ENCODE measurements at regions not wholly inside any gene's neighbourhood (a gene's known extent, or its start where the extent isn't known, plus 50 kb on each side); places are given as distances from the start of the nearest gene placed in this dataset.

DNA sequence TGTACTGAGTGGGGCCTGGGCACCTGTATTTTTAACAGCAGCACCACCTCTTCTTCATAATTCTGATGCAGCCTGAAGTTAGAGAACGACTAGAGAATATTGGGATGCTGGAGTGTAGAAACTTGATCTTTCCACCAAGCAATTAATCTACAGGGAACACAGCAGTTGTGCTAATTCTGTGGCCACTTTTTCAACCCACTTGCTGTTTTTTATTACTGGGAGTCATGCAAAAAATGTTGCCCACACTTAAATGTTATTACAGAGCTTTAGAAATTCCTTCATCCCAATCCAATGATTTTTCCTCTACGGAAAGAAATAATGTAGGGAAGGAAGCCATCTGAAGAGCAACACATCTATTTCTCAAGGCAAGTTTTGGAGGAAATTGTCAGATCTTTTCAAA lies 190.9 kb upstream of the TUT7 start:
- DNase-seq (ENCODE audit: low spot score in 2 of 2) = no peak
- no peak overlapping the region for H3K4me3 ChIP-seq (ENCODE audit: low read depth, poor library complexity, severe bottlenecking)
- intact Hi-C loops (cut with DNase I; ENCODE audit: low total_unique reads) = no loop called here
- 46 to 56% methylated on average over 2 of the region's 2 CpGs for WGBS, 2 donors
- TF ChIP-seq, protein P1, sequence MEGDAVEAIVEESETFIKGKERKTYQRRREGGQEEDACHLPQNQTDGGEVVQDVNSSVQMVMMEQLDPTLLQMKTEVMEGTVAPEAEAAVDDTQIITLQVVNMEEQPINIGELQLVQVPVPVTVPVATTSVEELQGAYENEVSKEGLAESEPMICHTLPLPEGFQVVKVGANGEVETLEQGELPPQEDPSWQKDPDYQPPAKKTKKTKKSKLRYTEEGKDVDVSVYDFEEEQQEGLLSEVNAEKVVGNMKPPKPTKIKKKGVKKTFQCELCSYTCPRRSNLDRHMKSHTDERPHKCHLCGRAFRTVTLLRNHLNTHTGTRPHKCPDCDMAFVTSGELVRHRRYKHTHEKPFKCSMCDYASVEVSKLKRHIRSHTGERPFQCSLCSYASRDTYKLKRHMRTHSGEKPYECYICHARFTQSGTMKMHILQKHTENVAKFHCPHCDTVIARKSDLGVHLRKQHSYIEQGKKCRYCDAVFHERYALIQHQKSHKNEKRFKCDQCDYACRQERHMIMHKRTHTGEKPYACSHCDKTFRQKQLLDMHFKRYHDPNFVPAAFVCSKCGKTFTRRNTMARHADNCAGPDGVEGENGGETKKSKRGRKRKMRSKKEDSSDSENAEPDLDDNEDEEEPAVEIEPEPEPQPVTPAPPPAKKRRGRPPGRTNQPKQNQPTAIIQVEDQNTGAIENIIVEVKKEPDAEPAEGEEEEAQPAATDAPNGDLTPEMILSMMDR (IDR thresholded peaks at IDR 0.05) = no peak
- no peak for TF ChIP-seq POLR2A (IDR thresholded peaks at IDR 0.05)

DNA sequence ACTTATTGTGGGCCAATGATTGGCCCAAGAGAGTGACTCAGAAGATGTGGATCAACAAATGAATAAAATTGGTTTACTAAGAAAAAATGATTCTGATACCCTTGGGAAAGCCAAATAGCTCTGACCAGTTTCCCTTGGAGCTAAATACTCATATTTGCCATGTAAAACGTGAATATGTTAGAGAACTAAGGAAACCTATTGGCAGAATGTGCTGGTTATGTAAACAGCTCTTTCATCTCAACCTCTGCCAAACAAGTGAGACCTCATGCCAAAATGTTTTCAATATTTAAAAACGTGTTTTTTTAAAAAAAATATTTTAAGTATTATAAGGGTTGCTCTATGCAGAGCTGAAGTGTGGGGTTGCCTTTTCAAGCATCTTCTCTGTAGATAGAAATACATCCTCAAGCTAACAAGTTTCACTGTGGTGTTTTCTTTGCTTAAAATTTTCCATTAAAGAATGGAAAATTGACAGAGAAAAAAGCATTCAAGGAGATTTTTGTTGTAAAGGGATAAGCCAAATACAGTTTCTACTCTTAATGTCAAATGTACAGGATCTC lies 186.9 kb upstream of the TUT7 start:
- TF ChIP-seq, protein P1 (IDR thresholded peaks at IDR 0.05) = no peak
- no peak for TF ChIP-seq POLR2A (IDR thresholded peaks at IDR 0.05)
- no peak overlapping the region for H3K4me3 ChIP-seq (ENCODE audit: low read depth, poor library complexity, severe bottlenecking)
- 12 to 13% methylated on average over 2 of the region's 2 CpGs for WGBS, 2 donors
- DNase-seq (ENCODE audit: low spot score in 2 of 2) = no peak
- intact Hi-C loops (cut with DNase I; ENCODE audit: low total_unique reads) = no loop called here

DNA sequence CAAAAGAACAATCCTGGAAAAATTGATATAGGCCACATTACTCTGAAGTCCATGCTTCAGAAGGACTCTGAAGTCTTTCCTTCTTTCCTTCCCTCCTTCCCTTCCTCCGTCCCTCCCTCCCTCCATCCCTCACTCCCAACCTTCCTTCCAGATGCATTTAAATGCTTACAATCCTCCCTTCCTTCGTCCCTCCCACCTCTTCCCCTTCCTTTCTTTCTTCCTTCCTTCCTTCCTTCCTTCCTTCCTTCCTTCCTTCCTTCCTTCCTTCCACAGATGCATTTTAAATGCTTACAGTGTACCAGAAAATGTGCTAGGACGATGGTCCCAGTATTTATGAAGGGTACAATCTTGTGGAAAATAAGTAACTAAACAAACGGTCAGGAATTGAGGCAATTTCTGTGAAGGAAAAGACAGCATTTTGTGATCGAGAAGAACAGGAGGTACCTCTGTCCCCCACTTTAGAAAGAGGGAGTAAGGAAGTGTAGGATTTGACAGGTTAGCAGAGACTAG lies 181.3 kb upstream of the TUT7 start:
- WGBS, 2 donors = 80 to 83% methylated on average over 5 of the region's 5 CpGs
- intact Hi-C loops (cut with DNase I; ENCODE audit: low total_unique reads) = no loop called here
- no peak overlapping the region for H3K4me3 ChIP-seq (ENCODE audit: low read depth, poor library complexity, severe bottlenecking)
- DNase-seq (ENCODE audit: low spot score in 2 of 2) = no peak
- no peak for TF ChIP-seq POLR2A (IDR thresholded peaks at IDR 0.05)
- TF ChIP-seq, protein P1 (IDR thresholded peaks at IDR 0.05) = no peak

DNA sequence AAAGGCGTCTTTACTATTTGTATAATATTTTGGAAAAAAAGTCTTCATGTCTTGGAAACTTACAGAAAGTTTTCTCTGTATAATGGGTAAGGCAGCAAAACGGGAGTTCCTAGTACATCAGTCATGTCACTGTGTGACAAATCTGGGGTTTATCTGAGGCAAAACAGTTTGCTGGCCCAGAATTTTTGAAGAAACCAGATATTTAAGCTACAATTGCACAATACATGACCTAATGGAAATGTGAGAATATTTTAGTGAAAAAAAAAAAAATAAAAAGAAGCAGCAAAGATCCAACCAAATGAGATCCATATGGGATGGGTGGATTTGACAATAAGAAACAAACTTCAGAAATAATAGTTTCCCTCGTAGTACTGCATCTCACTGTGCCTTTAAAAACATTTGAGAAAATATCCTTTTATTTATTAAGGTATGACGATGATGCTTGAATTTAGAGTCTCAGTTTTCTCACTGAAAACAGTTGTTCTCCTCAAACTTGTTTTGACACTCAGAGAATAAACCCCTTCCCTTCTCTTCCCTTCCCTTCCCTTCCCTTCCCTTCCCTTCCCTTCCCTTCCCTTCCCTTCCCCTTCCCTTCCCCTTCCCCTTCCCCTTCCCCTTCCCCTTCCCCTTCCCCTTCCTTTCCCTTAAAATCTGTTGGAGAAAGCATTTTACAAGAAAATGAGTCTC lies 180.5 kb upstream of the TUT7 start:
- intact Hi-C loops (cut with DNase I; ENCODE audit: low total_unique reads) = no loop called here
- no peak overlapping the region for H3K4me3 ChIP-seq (ENCODE audit: low read depth, poor library complexity, severe bottlenecking)
- WGBS, 2 donors = 60 to 70% methylated on average over 4 of the region's 4 CpGs
- DNase-seq (ENCODE audit: low spot score in 2 of 2) = no peak
- TF ChIP-seq POLR2A (IDR thresholded peaks at IDR 0.05) = no peak
- TF ChIP-seq, protein P1 (IDR thresholded peaks at IDR 0.05) = no peak

DNA sequence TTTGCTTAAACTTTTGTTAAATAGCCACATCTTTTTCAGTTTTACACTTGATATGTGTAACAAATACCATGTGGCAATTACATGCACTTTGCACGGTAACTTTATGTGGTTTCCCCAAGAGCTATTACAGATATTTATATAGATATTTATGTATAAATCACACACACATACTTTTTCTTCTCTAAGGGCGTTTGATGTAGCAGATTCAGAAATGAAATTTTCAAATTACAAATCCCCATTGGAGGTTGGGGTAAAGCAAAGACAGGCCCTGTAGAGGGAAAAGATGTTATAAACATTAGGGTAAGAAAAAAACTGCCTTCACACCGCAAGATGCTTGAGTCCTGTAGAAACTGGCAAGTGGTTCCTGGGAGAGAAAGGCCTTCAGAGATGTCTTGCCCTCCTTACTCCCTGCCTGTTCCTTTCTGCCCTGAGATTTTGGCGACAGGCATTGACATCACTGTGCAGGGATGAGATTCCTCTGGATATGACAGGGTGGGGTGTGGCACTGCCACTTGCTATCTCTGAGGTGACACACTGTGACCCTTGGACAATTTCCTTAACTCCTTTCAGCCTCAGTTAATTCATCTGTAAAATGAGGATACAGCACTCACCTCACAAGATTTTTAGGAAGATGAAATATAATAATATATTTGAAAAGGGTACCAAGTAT lies 177.9 kb upstream of the TUT7 start:
- no peak for DNase-seq (ENCODE audit: low spot score in 2 of 2)
- WGBS, 2 donors = 71 to 80% methylated on average over 4 of the region's 4 CpGs
- intact Hi-C loops (cut with DNase I; ENCODE audit: low total_unique reads) = no loop called here
- no peak overlapping the region for H3K4me3 ChIP-seq (ENCODE audit: low read depth, poor library complexity, severe bottlenecking)
- TF ChIP-seq, protein P1 (IDR thresholded peaks at IDR 0.05) = no peak
- no peak for TF ChIP-seq POLR2A (IDR thresholded peaks at IDR 0.05)
